WTC11 (cell line): ENCODE measurements at regions not wholly inside any gene's neighbourhood (a gene's known extent, or its start where the extent isn't known, plus 50 kb on each side); places are given as distances from the start of the nearest gene placed in this dataset.

Experiments used
- ATAC-seq: fragments of 200-7000 bp; cut with Tn5 transposase; 2 replicates; pipeline ENCODE4 v1.10.0; 2021; ENCODE audit warnings: mild to moderate bottlenecking, moderate library complexity
- CTCF ChIA-PET: fragments of 300-600 bp; sonication (Branson Sonifier 250); formaldehyde crosslinking; loops from one replicate; lab custom pipeline; 2021; ENCODE audit warnings: antibody characterized with exemption; lab: Charles Lee
- POLR2A ChIA-PET: fragments of 350-600 bp; sonication (Branson Sonifier 250); formaldehyde crosslinking; loops from one replicate; lab custom pipeline; 2021; ENCODE audit warnings: antibody characterized with exemption; lab: Charles Lee
- DNase-seq: peaks from one replicate; pipeline ENCODE4 v3.0.0; 2021; ENCODE audit warnings: low spot score
- H3K27ac Mint-ChIP-seq: 2 replicates; pipeline ENCODE4 v1.8.0; 2021; ENCODE audit warnings: mixed read lengths
- H3K27me3 Mint-ChIP-seq: 2 replicates; pipeline ENCODE4 v1.8.0; 2021; ENCODE audit warnings: low read depth, mild to moderate bottlenecking, moderate library complexity, mixed read lengths
- H3K36me3 Mint-ChIP-seq: 2 replicates; pipeline ENCODE4 v1.8.0; 2021; ENCODE audit warnings: mixed read lengths
- H3K4me1 Mint-ChIP-seq: 2 replicates; pipeline ENCODE4 v1.8.0; 2022; ENCODE audit warnings: mixed read lengths
- H3K4me3 Mint-ChIP-seq: 2 replicates; pipeline ENCODE4 v1.8.0; 2021; ENCODE audit warnings: mild to moderate bottlenecking, moderate library complexity, mixed read lengths
- H3K9me3 Mint-ChIP-seq: 2 replicates; pipeline ENCODE4 v1.8.0; 2021; ENCODE audit warnings: mixed read lengths
- ATF1 ChIP-seq: sonication (generic); formaldehyde crosslinking; IDR thresholded peaks from 2 replicates; pipeline ENCODE4 v1.8.1; 2023; ENCODE audit warnings: mild to moderate bottlenecking, moderate library complexity, missing genetic modification reagents
- CREB1 ChIP-seq: sonication (generic); formaldehyde crosslinking; IDR thresholded peaks from 2 replicates; pipeline ENCODE4 v1.8.0; 2023; ENCODE audit warnings: mild to moderate bottlenecking, missing genetic modification reagents
- ELF4 ChIP-seq: sonication (generic); formaldehyde crosslinking; IDR thresholded peaks from 2 replicates; pipeline ENCODE4 v1.8.1; 2022; ENCODE audit warnings: low read depth, mild to moderate bottlenecking, moderate library complexity, missing genetic modification reagents
- EMX1 ChIP-seq: fragments of 250-450 bp; sonication (Bioruptor Pico); IDR thresholded peaks from 2 replicates; pipeline ENCODE4 v1.8.0; 2021; ENCODE audit warnings: mild to moderate bottlenecking
- FOXP4 ChIP-seq: sonication (generic); formaldehyde crosslinking; IDR thresholded peaks from 2 replicates; pipeline ENCODE4 v1.8.0; 2022; ENCODE audit warnings: mild to moderate bottlenecking, missing genetic modification reagents
- GABPB1 ChIP-seq: sonication (generic); formaldehyde crosslinking; IDR thresholded peaks from 2 replicates; pipeline ENCODE4 v1.8.1; 2023; ENCODE audit warnings: mild to moderate bottlenecking, missing genetic modification reagents
- GTF2I ChIP-seq: fragments of 250-450 bp; sonication (Bioruptor Pico); conservative IDR thresholded peaks from 2 replicates; pipeline ENCODE4 v1.4.0; 2021; ENCODE audit warnings: mild to moderate bottlenecking
- HMGA2 ChIP-seq: fragments of 250-450 bp; sonication (Bioruptor Pico); IDR thresholded peaks from 2 replicates; pipeline ENCODE4 v1.4.0; 2021; ENCODE audit warnings: mild to moderate bottlenecking, moderate library complexity
- IRF2 ChIP-seq: sonication (generic); formaldehyde crosslinking; IDR thresholded peaks from 2 replicates; pipeline ENCODE4 v1.8.0; 2022; ENCODE audit warnings: low read depth, missing genetic modification reagents, borderline replicate concordance
- JAZF1 ChIP-seq: fragments of 250-450 bp; sonication (Bioruptor Pico); IDR thresholded peaks from 2 replicates; pipeline ENCODE4 v1.9.0; 2021; ENCODE audit warnings: moderate library complexity, mild to moderate bottlenecking, inconsistent platforms
- KAT7 ChIP-seq: sonication (generic); formaldehyde crosslinking; IDR thresholded peaks from 2 replicates; pipeline ENCODE4 v1.8.1; 2023; ENCODE audit warnings: missing genetic modification reagents, mild to moderate bottlenecking, borderline replicate concordance
- NR2C2 ChIP-seq: sonication (generic); formaldehyde crosslinking; IDR thresholded peaks from 2 replicates; pipeline ENCODE4 v1.8.0; 2022; ENCODE audit warnings: mild to moderate bottlenecking, missing genetic modification reagents
- SMAD3 ChIP-seq: sonication (generic); formaldehyde crosslinking; IDR thresholded peaks from 2 replicates; pipeline ENCODE4 v1.8.0; 2022; ENCODE audit warnings: missing genetic modification reagents, mild to moderate bottlenecking, borderline replicate concordance
- TCF7 ChIP-seq: sonication (generic); formaldehyde crosslinking; IDR thresholded peaks from 2 replicates; pipeline ENCODE4 v1.8.0; 2022; ENCODE audit warnings: mild to moderate bottlenecking, low read depth, missing genetic modification reagents, moderate library complexity
- TEAD1 ChIP-seq: sonication (generic); formaldehyde crosslinking; IDR thresholded peaks from 2 replicates; pipeline ENCODE4 v1.8.0; 2022; ENCODE audit warnings: mild to moderate bottlenecking, missing genetic modification reagents
- ZNF121 ChIP-seq: sonication (generic); formaldehyde crosslinking; IDR thresholded peaks from 2 replicates; pipeline ENCODE4 v1.8.0; 2023; ENCODE audit warnings: missing genetic modification reagents
- ZNF263 ChIP-seq: sonication (generic); formaldehyde crosslinking; IDR thresholded peaks from 2 replicates; pipeline ENCODE4 v1.8.1; 2022; ENCODE audit warnings: low read depth, mild to moderate bottlenecking, moderate library complexity, missing genetic modification reagents
- ZNF396 ChIP-seq: fragments of 250-450 bp; sonication (Bioruptor Pico); IDR thresholded peaks from 2 replicates; pipeline ENCODE4 v1.8.0; 2021; ENCODE audit warnings: mild to moderate bottlenecking, moderate library complexity, borderline replicate concordance
- ZNF423 ChIP-seq: fragments of 250-450 bp; sonication (Bioruptor Pico); IDR thresholded peaks from 2 replicates; pipeline ENCODE4 v2.1.2; 2022; ENCODE audit warnings: mild to moderate bottlenecking, moderate library complexity
- ZNF671 ChIP-seq: fragments of 250-450 bp; sonication (Bioruptor Pico); IDR thresholded peaks from 2 replicates; pipeline ENCODE4 v1.8.0; 2021; ENCODE audit warnings: mild to moderate bottlenecking
- TF ChIP-seq, protein P1 (sequence below): fragments of 250-450 bp; sonication (Bioruptor Pico); IDR thresholded peaks from 2 replicates; pipeline ENCODE4 v1.9.0; 2021; ENCODE audit warnings: mild to moderate bottlenecking, borderline replicate concordance
- TF ChIP-seq, protein P2 (sequence below): sonication (generic); formaldehyde crosslinking; IDR thresholded peaks from 2 replicates; pipeline ENCODE4 v1.8.0; 2022; ENCODE audit warnings: mild to moderate bottlenecking, missing genetic modification reagents
- TF ChIP-seq, protein P3 (sequence below): sonication (generic); formaldehyde crosslinking; conservative IDR thresholded peaks from 2 replicates; pipeline ENCODE4 v1.8.1; 2022; ENCODE audit warnings: mild to moderate bottlenecking, missing genetic modification reagents
- TF ChIP-seq, protein P4 (sequence below): sonication (generic); formaldehyde crosslinking; IDR thresholded peaks from 2 replicates; pipeline ENCODE4 v1.8.0; 2022; ENCODE audit warnings: missing genetic modification reagents
- TF ChIP-seq, protein P5 (sequence below): fragments of 200-600 bp; IDR thresholded peaks from 2 replicates; pipeline ENCODE4 v1.8.0; 2022; ENCODE audit warnings: antibody characterized with exemption

- POLR2A ChIA-PET = no interaction called here
- Mint-ChIP-seq H3K27me3 (no peaks in the 10 kb centered on the region), H3K9me3 (0 out of 2 replicates have a peak, but pooled peaks cover 4% of the 10 kb centered on the region), H3K4me3 (no peak overlapping the region), H3K36me3 (no peaks in the 10 kb centered on the region), H3K4me1 (no peaks in the 10 kb centered on the region), H3K27ac (no peak overlapping the region)
- ATAC-seq (no peak), DNase-seq (no peak)
- CTCF ChIA-PET = no interaction called here
- no peak for TF ChIP-seq NR2C2 (CRISPR knock-in tag)
- TF ChIP-seq ZNF396 (CRISPR knock-in tag) = no peak
- TF ChIP-seq CREB1 = no peak
- no peak for TF ChIP-seq ZNF121 (CRISPR knock-in tag)
- no peak for TF ChIP-seq TCF7 (CRISPR knock-in tag)
- no peak for TF ChIP-seq ZNF263 (CRISPR knock-in tag)
- TF ChIP-seq ZNF671 (CRISPR knock-in tag) = no peak
- TF ChIP-seq JAZF1 (CRISPR knock-in tag) = no peak
- no peak for TF ChIP-seq ATF1 (CRISPR knock-in tag)
- no peak for TF ChIP-seq IRF2 (CRISPR knock-in tag)
- no peak for TF ChIP-seq EMX1
- TF ChIP-seq HMGA2 = no peak
- TF ChIP-seq, protein P1, sequence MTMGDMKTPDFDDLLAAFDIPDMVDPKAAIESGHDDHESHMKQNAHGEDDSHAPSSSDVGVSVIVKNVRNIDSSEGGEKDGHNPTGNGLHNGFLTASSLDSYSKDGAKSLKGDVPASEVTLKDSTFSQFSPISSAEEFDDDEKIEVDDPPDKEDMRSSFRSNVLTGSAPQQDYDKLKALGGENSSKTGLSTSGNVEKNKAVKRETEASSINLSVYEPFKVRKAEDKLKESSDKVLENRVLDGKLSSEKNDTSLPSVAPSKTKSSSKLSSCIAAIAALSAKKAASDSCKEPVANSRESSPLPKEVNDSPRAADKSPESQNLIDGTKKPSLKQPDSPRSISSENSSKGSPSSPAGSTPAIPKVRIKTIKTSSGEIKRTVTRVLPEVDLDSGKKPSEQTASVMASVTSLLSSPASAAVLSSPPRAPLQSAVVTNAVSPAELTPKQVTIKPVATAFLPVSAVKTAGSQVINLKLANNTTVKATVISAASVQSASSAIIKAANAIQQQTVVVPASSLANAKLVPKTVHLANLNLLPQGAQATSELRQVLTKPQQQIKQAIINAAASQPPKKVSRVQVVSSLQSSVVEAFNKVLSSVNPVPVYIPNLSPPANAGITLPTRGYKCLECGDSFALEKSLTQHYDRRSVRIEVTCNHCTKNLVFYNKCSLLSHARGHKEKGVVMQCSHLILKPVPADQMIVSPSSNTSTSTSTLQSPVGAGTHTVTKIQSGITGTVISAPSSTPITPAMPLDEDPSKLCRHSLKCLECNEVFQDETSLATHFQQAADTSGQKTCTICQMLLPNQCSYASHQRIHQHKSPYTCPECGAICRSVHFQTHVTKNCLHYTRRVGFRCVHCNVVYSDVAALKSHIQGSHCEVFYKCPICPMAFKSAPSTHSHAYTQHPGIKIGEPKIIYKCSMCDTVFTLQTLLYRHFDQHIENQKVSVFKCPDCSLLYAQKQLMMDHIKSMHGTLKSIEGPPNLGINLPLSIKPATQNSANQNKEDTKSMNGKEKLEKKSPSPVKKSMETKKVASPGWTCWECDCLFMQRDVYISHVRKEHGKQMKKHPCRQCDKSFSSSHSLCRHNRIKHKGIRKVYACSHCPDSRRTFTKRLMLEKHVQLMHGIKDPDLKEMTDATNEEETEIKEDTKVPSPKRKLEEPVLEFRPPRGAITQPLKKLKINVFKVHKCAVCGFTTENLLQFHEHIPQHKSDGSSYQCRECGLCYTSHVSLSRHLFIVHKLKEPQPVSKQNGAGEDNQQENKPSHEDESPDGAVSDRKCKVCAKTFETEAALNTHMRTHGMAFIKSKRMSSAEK (CRISPR knock-in tag) = no peak
- TF ChIP-seq, protein P2, sequence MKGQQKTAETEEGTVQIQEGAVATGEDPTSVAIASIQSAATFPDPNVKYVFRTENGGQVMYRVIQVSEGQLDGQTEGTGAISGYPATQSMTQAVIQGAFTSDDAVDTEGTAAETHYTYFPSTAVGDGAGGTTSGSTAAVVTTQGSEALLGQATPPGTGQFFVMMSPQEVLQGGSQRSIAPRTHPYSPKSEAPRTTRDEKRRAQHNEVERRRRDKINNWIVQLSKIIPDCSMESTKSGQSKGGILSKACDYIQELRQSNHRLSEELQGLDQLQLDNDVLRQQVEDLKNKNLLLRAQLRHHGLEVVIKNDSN = no peak
Measured at GRCh38 chr2:145155196-145155595, 635.3 kb upstream of the ZEB2 start.

DNA sequence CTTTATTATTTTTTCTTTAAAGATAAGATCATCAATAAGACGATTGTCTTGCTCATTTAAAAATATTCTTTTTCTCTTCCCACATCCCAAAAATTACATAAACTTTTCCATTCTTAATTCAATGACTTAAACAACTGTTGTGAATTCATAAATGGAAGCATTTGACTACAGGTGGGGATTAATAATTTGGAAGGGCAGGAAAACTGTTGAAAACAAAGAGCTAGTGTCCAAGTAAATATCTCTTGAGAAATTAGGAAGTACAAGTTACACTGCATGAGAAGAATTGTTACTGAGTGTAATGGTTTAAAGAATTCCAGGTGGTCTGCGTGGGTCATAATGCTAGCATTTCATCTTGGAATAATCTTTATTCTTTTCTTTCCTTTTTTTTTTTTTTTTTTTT is 634.8 kb upstream of the ZEB2 start:
- H3K36me3 Mint-ChIP-seq = no peaks in the 10 kb centered on the region
- ATAC-seq = no peak
- CTCF ChIA-PET = no interaction called here

More for the DNA sequence above, 634.8 kb upstream of the ZEB2 start:
- Mint-ChIP-seq H3K4me1 (no peaks in the 10 kb centered on the region), H3K9me3 (0 out of 2 replicates have a peak, but pooled peaks cover 4% of the 10 kb centered on the region), H3K27ac (no peak overlapping the region), H3K4me3 (no peak overlapping the region)
- TF ChIP-seq, protein P3, sequence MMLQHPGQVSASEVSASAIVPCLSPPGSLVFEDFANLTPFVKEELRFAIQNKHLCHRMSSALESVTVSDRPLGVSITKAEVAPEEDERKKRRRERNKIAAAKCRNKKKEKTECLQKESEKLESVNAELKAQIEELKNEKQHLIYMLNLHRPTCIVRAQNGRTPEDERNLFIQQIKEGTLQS (CRISPR knock-in tag) = no peak
- TF ChIP-seq ZNF423 (CRISPR knock-in tag) (no peak), TEAD1 (CRISPR knock-in tag) (no peak), GTF2I (CRISPR knock-in tag) (no peak), KAT7 (CRISPR knock-in tag) (no peak), ATF1 (CRISPR knock-in tag) (no peak), GABPB1 (CRISPR knock-in tag) (no peak), ELF4 (CRISPR knock-in tag) (no peak), FOXP4 (CRISPR knock-in tag) (no peak), ZNF671 (CRISPR knock-in tag) (no peak), SMAD3 (CRISPR knock-in tag) (no peak)
- TF ChIP-seq, protein P4, sequence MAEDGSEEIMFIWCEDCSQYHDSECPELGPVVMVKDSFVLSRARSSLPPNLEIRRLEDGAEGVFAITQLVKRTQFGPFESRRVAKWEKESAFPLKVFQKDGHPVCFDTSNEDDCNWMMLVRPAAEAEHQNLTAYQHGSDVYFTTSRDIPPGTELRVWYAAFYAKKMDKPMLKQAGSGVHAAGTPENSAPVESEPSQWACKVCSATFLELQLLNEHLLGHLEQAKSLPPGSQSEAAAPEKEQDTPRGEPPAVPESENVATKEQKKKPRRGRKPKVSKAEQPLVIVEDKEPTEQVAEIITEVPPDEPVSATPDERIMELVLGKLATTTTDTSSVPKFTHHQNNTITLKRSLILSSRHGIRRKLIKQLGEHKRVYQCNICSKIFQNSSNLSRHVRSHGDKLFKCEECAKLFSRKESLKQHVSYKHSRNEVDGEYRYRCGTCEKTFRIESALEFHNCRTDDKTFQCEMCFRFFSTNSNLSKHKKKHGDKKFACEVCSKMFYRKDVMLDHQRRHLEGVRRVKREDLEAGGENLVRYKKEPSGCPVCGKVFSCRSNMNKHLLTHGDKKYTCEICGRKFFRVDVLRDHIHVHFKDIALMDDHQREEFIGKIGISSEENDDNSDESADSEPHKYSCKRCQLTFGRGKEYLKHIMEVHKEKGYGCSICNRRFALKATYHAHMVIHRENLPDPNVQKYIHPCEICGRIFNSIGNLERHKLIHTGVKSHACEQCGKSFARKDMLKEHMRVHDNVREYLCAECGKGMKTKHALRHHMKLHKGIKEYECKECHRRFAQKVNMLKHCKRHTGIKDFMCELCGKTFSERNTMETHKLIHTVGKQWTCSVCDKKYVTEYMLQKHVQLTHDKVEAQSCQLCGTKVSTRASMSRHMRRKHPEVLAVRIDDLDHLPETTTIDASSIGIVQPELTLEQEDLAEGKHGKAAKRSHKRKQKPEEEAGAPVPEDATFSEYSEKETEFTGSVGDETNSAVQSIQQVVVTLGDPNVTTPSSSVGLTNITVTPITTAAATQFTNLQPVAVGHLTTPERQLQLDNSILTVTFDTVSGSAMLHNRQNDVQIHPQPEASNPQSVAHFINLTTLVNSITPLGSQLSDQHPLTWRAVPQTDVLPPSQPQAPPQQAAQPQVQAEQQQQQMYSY (CRISPR knock-in tag) = no peak
- TF ChIP-seq, protein P5, sequence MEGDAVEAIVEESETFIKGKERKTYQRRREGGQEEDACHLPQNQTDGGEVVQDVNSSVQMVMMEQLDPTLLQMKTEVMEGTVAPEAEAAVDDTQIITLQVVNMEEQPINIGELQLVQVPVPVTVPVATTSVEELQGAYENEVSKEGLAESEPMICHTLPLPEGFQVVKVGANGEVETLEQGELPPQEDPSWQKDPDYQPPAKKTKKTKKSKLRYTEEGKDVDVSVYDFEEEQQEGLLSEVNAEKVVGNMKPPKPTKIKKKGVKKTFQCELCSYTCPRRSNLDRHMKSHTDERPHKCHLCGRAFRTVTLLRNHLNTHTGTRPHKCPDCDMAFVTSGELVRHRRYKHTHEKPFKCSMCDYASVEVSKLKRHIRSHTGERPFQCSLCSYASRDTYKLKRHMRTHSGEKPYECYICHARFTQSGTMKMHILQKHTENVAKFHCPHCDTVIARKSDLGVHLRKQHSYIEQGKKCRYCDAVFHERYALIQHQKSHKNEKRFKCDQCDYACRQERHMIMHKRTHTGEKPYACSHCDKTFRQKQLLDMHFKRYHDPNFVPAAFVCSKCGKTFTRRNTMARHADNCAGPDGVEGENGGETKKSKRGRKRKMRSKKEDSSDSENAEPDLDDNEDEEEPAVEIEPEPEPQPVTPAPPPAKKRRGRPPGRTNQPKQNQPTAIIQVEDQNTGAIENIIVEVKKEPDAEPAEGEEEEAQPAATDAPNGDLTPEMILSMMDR = no peak
- TF ChIP-seq, all 79 proteins: peak for 0
- no peaks in the 10 kb centered on the region for H3K27me3 Mint-ChIP-seq
- no peak for DNase-seq
- POLR2A ChIA-PET = no interaction called here
